GM23338 (cell line): ENCODE measurements at regions not wholly inside any gene's neighbourhood (a gene's known extent, or its start where the extent isn't known, plus 50 kb on each side); places are given as distances from the start of the nearest gene placed in this dataset.

Experiments
- CREB1 ChIP-seq: fragments of 250-450 bp; sonication (Bioruptor Pico); IDR thresholded peaks from 2 replicates; pipeline ENCODE4 v1.5.0; 2020; ENCODE audit warnings: low read depth, mild to moderate bottlenecking, moderate library complexity
- CTCF ChIP-seq, 2 experiments: fragments of 200-600 bp in 1 of 2; sonication (generic) in 1 of 2; conservative IDR thresholded peaks; 2 replicates each; pipeline versions ENCODE4 v1.5.1 to v1.6.1; 2016 to 2017; ENCODE audit warnings: antibody characterized with exemption in 2 of 2, low read depth in 2 of 2, mild to moderate bottlenecking in 2 of 2, moderate library complexity in 1 of 2
- ETS1 ChIP-seq: IDR thresholded peaks from 2 replicates; pipeline ENCODE4 v1.6.1; 2016; ENCODE audit warnings: antibody characterized with exemption
- EZH2 ChIP-seq: fragments of 200-600 bp; sonication (generic); IDR thresholded peaks from one replicate; pipeline ENCODE4 v1.8.0; 2017; ENCODE audit warnings: antibody characterized with exemption, mild to moderate bottlenecking, low read depth; ENCODE audit not compliant: unreplicated experiment
- EZH2phosphoT487 ChIP-seq: fragments of 200-600 bp; sonication (generic); IDR thresholded peaks from one replicate; pipeline ENCODE4 v1.8.1; 2018; ENCODE audit warnings: antibody characterized with exemption; ENCODE audit not compliant: unreplicated experiment
- JUNB ChIP-seq: IDR thresholded peaks from one replicate; pipeline ENCODE4 v1.6.1; 2016; ENCODE audit warnings: antibody characterized with exemption; ENCODE audit not compliant: unreplicated experiment
- NANOG ChIP-seq: IDR thresholded peaks from 2 replicates; pipeline ENCODE4 v1.6.1; 2016; ENCODE audit warnings: antibody characterized with exemption, borderline replicate concordance
- POLR2AphosphoS5 ChIP-seq: IDR thresholded peaks from 2 replicates; pipeline ENCODE4 v1.6.1; 2016; ENCODE audit warnings: antibody characterized with exemption, low read depth
- REST ChIP-seq: IDR thresholded peaks from one replicate; pipeline ENCODE4 v1.6.1; 2018; ENCODE audit warnings: antibody characterized with exemption; ENCODE audit not compliant: unreplicated experiment
- STAT1 ChIP-seq: IDR thresholded peaks from one replicate; pipeline ENCODE4 v1.6.1; 2016; ENCODE audit warnings: antibody characterized with exemption; ENCODE audit not compliant: unreplicated experiment
- ZNF114 ChIP-seq: fragments of 250-450 bp; sonication (Bioruptor Pico); IDR thresholded peaks from 2 replicates; pipeline ENCODE4 v1.5.0; 2020; ENCODE audit warnings: mild to moderate bottlenecking, moderate library complexity

GRCh38 chr15:47412136-47412535, 305.2 kb upstream of the SEMA6D start:
- no peak for TF ChIP-seq CTCF (conservative IDR thresholded peaks at IDR 0.05; ENCODE audit: low read depth in 2 of 2)
- TF ChIP-seq REST = no peak
- TF ChIP-seq POLR2AphosphoS5 = no peak
- no peak for TF ChIP-seq STAT1
- TF ChIP-seq EZH2 = no peak
- TF ChIP-seq JUNB = no peak
- no peak for TF ChIP-seq CREB1 (CRISPR knock-in tag)
- no peak for TF ChIP-seq EZH2phosphoT487
- TF ChIP-seq ETS1 = no peak
- TF ChIP-seq NANOG = no peak
- TF ChIP-seq ZNF114 (CRISPR knock-in tag) = no peak
